Smooth muscle cell (in vitro differentiated cells): ENCODE measurements at regions not wholly inside any gene's neighbourhood (a gene's known extent, or its start where the extent isn't known, plus 50 kb on each side); places are given as distances from the start of the nearest gene placed in this dataset.

Experiments
- DNase-seq: peaks from one replicate; lab custom pipeline; 2025; ENCODE audit not compliant: unreplicated experiment; lab: John Stamatoyannopoulos, UW
- H2AFZ ChIP-seq: fragments of 200-600 bp; sonication (generic); 2 replicates; pipeline ENCODE4 v1.6.0; 2016; ENCODE audit warnings: antibody characterized with exemption, low read depth, mild to moderate bottlenecking
- H3F3A ChIP-seq: fragments of 200-600 bp; sonication (generic); 2 replicates; pipeline ENCODE4 v1.6.0; 2017; ENCODE audit warnings: antibody characterized with exemption, low read depth
- H3K27ac ChIP-seq: fragments of 200-600 bp; sonication (generic); 2 replicates; pipeline ENCODE4 v1.5.1; 2016; ENCODE audit warnings: low read depth, mild to moderate bottlenecking
- H3K27me3 ChIP-seq: fragments of 200-600 bp; sonication (generic); 2 replicates; pipeline ENCODE4 v1.6.1; 2016; ENCODE audit warnings: low read depth, mild to moderate bottlenecking
- H3K36me3 ChIP-seq: fragments of 200-600 bp; sonication (generic); 2 replicates; pipeline ENCODE4 v1.5.1; 2016; ENCODE audit warnings: low read depth
- H3K4me1 ChIP-seq: fragments of 200-600 bp; sonication (generic); 2 replicates; pipeline ENCODE4 v1.5.1; 2016; ENCODE audit warnings: low read depth
- H3K4me2 ChIP-seq: fragments of 200-600 bp; sonication (generic); 2 replicates; pipeline ENCODE4 v1.6.0; 2016; ENCODE audit warnings: mild to moderate bottlenecking
- H3K4me3 ChIP-seq: fragments of 200-600 bp; sonication (generic); 2 replicates; pipeline ENCODE4 v1.5.1; 2016; ENCODE audit warnings: mild to moderate bottlenecking
- H3K79me2 ChIP-seq: fragments of 200-600 bp; sonication (generic); 2 replicates; pipeline ENCODE4 v1.6.0; 2016; ENCODE audit warnings: low read depth, mild to moderate bottlenecking
- H3K9ac ChIP-seq: fragments of 200-600 bp; sonication (generic); 2 replicates; pipeline ENCODE4 v1.6.0; 2016; ENCODE audit warnings: low read depth
- H3K9me3 ChIP-seq: fragments of 200-600 bp; sonication (generic); replicated peaks from 2 replicates; pipeline ENCODE4 v1.5.1; 2016; ENCODE audit warnings: low read depth
- H4K20me1 ChIP-seq: fragments of 200-600 bp; sonication (generic); 2 replicates; pipeline ENCODE4 v1.6.0; 2016; ENCODE audit warnings: low read depth
- WGBS: methylation state at CpG from one replicate; pipeline ENCODE4 v1.1.7; 2016; ENCODE audit warnings: low lambda C conversion rate; 5-methylcytosine and 5-hydroxymethylcytosine counted together
- TF ChIP-seq, protein P1 (sequence below): fragments of 200-600 bp; sonication (generic); IDR thresholded peaks from 2 replicates; pipeline ENCODE4 v1.5.1; 2017; ENCODE audit warnings: borderline replicate concordance, mild to moderate bottlenecking, antibody characterized with exemption; ENCODE audit not compliant: insufficient read depth, poor library complexity, severe bottlenecking

DNA sequence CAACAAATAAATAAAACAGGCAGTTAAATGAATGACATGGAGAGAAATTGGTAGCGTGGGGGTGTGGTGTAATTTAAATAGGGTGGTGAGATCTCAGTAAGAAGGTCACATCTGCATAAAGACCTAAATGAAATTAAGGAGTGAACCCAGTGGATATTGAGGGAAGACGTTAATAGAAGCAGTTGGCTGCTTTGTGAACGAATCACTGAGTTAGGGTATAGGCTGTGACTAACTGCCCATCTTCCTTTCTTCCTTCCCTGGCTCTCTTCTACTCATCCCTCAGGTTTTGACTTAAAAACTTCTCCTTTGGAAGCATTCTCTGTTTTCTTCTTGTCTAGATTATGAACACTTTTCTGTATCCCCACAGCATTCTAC lies 64.7 kb downstream of the BTG1 start:
- peaks cover 19% of the 10 kb centered on the region for H3F3A ChIP-seq
- no peak overlapping the region for H3K9ac ChIP-seq
- peaks cover 15% of the 10 kb centered on the region for H3K4me1 ChIP-seq
- H3K27ac ChIP-seq: peak overlapping the region; percentile 75
- H2AFZ ChIP-seq: no peak overlapping the region
- DNase-seq: no peak
- H3K36me3 ChIP-seq: no peaks in the 10 kb centered on the region
- TF ChIP-seq, protein P1, sequence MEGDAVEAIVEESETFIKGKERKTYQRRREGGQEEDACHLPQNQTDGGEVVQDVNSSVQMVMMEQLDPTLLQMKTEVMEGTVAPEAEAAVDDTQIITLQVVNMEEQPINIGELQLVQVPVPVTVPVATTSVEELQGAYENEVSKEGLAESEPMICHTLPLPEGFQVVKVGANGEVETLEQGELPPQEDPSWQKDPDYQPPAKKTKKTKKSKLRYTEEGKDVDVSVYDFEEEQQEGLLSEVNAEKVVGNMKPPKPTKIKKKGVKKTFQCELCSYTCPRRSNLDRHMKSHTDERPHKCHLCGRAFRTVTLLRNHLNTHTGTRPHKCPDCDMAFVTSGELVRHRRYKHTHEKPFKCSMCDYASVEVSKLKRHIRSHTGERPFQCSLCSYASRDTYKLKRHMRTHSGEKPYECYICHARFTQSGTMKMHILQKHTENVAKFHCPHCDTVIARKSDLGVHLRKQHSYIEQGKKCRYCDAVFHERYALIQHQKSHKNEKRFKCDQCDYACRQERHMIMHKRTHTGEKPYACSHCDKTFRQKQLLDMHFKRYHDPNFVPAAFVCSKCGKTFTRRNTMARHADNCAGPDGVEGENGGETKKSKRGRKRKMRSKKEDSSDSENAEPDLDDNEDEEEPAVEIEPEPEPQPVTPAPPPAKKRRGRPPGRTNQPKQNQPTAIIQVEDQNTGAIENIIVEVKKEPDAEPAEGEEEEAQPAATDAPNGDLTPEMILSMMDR: no peak
- H3K27me3 ChIP-seq: no peaks in the 10 kb centered on the region
- no peaks in the 10 kb centered on the region for H3K79me2 ChIP-seq
- H3K4me2 ChIP-seq: peak overlapping the region; percentile 77
- H3K9me3 ChIP-seq: no peaks in the 10 kb centered on the region
- no peak overlapping the region for H3K4me3 ChIP-seq
- no peaks in the 10 kb centered on the region for H4K20me1 ChIP-seq
- WGBS: 59% methylated on average over 3 of the region's 3 CpGs

GRCh38 chr12:92079054-92079385 lies 66.6 kb downstream of the BTG1 start:
- peak overlapping the region; percentile 88 for H3K27ac ChIP-seq

GRCh38 chr12:92078167-92079053 lies 67.2 kb downstream of the BTG1 start:
- TF ChIP-seq, protein P1: no peak
- Histone ChIP-seq H3K4me1 (peaks cover 25% of the 10 kb centered on the region), H3K4me3 (no peak overlapping the region), H3K36me3 (no peaks in the 10 kb centered on the region), H3K79me2 (no peaks in the 10 kb centered on the region), H3K4me2 (peak overlapping the region; percentile 58), H2AFZ (no peak overlapping the region), H3K27ac (peak overlapping the region; percentile 88), H3K27me3 (no peaks in the 10 kb centered on the region), H3K9ac (peak overlapping the region; percentile 46), H3K9me3 (no peaks in the 10 kb centered on the region), H4K20me1 (no peaks in the 10 kb centered on the region), H3F3A (peaks cover 27% of the 10 kb centered on the region)
- 55% methylated on average over 4 of the region's 4 CpGs for WGBS
- no peak for DNase-seq

More at GRCh38 chr12:92079054-92079385, 66.6 kb downstream of the BTG1 start:
- Histone ChIP-seq H3K27me3 (no peaks in the 10 kb centered on the region), H3K79me2 (no peaks in the 10 kb centered on the region), H4K20me1 (no peaks in the 10 kb centered on the region), H3F3A (peaks cover 27% of the 10 kb centered on the region), H3K4me2 (no peak overlapping the region), H2AFZ (no peak overlapping the region), H3K9ac (no peak overlapping the region), H3K36me3 (no peaks in the 10 kb centered on the region), H3K9me3 (no peaks in the 10 kb centered on the region), H3K4me3 (no peak overlapping the region), H3K4me1 (peaks cover 25% of the 10 kb centered on the region)
- TF ChIP-seq, protein P1: no peak
- no peak for DNase-seq

GRCh38 chr12:92077530-92077929 lies 68.1 kb downstream of the BTG1 start:
- Histone ChIP-seq H3K79me2 (no peaks in the 10 kb centered on the region), H2AFZ (no peak overlapping the region), H3K4me3 (no peak overlapping the region), H4K20me1 (no peaks in the 10 kb centered on the region), H3K27me3 (no peaks in the 10 kb centered on the region), H3F3A (peaks cover 27% of the 10 kb centered on the region), H3K9me3 (no peaks in the 10 kb centered on the region), H3K36me3 (no peaks in the 10 kb centered on the region), H3K4me2 (peak overlapping the region; percentile 58), H3K27ac (peak overlapping the region; percentile 88), H3K9ac (peak overlapping the region; percentile 46), H3K4me1 (peaks cover 25% of the 10 kb centered on the region)
- no peak for DNase-seq
- TF ChIP-seq, protein P1: no peak
- WGBS: 56% methylated on average over 1 of the region's 1 CpG
